ENCODE measurements at regions not wholly inside any gene's neighbourhood (a gene's known extent, or its start where the extent isn't known, plus 50 kb on each side); places are given as distances from the start of the nearest gene placed in this dataset.

DNA sequence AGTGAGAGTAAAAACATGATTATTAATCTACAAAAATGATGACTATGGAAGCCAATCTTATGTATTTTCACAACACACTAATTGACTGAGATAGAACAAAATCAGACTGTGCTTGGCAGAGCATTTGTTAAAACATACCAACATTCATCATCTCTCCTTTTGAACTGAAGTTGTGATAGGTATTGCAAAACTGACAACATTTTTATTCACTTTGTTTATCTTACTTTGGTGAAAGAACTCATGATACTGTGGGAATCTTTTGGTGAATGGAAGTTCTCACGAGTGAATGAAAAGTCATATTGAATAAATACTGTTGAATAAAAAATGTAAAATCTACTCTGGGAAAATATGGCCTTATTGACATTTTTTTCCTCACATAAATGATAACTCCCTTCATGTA, 1430.2 kb upstream of the PIK3C3 start:
- TF ChIP-seq POLR2A (IDR thresholded peaks at IDR 0.05): no peak
- TF ChIP-seq, protein P1, sequence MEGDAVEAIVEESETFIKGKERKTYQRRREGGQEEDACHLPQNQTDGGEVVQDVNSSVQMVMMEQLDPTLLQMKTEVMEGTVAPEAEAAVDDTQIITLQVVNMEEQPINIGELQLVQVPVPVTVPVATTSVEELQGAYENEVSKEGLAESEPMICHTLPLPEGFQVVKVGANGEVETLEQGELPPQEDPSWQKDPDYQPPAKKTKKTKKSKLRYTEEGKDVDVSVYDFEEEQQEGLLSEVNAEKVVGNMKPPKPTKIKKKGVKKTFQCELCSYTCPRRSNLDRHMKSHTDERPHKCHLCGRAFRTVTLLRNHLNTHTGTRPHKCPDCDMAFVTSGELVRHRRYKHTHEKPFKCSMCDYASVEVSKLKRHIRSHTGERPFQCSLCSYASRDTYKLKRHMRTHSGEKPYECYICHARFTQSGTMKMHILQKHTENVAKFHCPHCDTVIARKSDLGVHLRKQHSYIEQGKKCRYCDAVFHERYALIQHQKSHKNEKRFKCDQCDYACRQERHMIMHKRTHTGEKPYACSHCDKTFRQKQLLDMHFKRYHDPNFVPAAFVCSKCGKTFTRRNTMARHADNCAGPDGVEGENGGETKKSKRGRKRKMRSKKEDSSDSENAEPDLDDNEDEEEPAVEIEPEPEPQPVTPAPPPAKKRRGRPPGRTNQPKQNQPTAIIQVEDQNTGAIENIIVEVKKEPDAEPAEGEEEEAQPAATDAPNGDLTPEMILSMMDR (IDR thresholded peaks at IDR 0.05): no peak
